Neuronal stem cell (in vitro differentiated cells): ENCODE measurements at regions not wholly inside any gene's neighbourhood (a gene's known extent, or its start where the extent isn't known, plus 50 kb on each side); places are given as distances from the start of the nearest gene placed in this dataset.
"Not testable (repeated sequence)": the region's sequence is repeated elsewhere in the genome, so short reads cannot be mapped to it uniquely, and the experiment has no call there.

Source experiments
- DNase-seq: peaks from one replicate; pipeline ENCODE4 v3.0.0-alpha.2; 2013; ENCODE audit warnings: low spot score
- H2AFZ ChIP-seq: one replicate; pipeline ENCODE4 v1.6.1; 2013; ENCODE audit warnings: mild to moderate bottlenecking, low read length, inconsistent platforms
- H2AK5ac ChIP-seq: 2 replicates; pipeline ENCODE4 v1.6.1; 2013; ENCODE audit warnings: low read depth, mild to moderate bottlenecking, inconsistent platforms, low read length, moderate library complexity, mixed read lengths
- H2BK120ac ChIP-seq: 2 replicates; pipeline ENCODE4 v1.6.1; 2013; ENCODE audit warnings: low read depth, mild to moderate bottlenecking, inconsistent platforms, low read length, moderate library complexity, mixed read lengths
- H2BK12ac ChIP-seq: one replicate; pipeline ENCODE4 v1.6.1; 2013; ENCODE audit warnings: low read length, inconsistent platforms
- H2BK15ac ChIP-seq: 2 replicates; pipeline ENCODE4 v1.6.1; 2013; ENCODE audit warnings: mild to moderate bottlenecking, low read length, inconsistent platforms, mixed read lengths
- H2BK5ac ChIP-seq: one replicate; pipeline ENCODE4 v1.6.1; 2013; ENCODE audit warnings: inconsistent platforms, mild to moderate bottlenecking, low read length, moderate library complexity
- H3K14ac ChIP-seq: one replicate; pipeline ENCODE4 v1.6.1; 2013; ENCODE audit warnings: low read length, inconsistent platforms
- H3K18ac ChIP-seq: 2 replicates; pipeline ENCODE4 v1.6.1; 2013; ENCODE audit warnings: low read length, inconsistent platforms
- H3K23ac ChIP-seq: 2 replicates; pipeline ENCODE4 v1.6.1; 2013; ENCODE audit warnings: low read depth, mild to moderate bottlenecking, mixed read lengths, low read length, inconsistent platforms; ENCODE audit not compliant: poor library complexity
- H3K27ac ChIP-seq: replicated peaks from 3 replicates; pipeline ENCODE4 v1.5.1; 2013; ENCODE audit warnings: low read length, inconsistent platforms
- H3K27me3 ChIP-seq, 3 experiments: 2 replicates each; pipeline ENCODE4 v1.6.1; 2013; ENCODE audit warnings: low read length in 3 of 3, mild to moderate bottlenecking in 2 of 3, inconsistent platforms in 1 of 3, low read depth in 1 of 3, mixed read lengths in 1 of 3, moderate library complexity in 1 of 3; ENCODE audit not compliant: control insufficient read depth in 3 of 3, insufficient read depth in 3 of 3
- H3K36me3 ChIP-seq, 2 donors: replicated peaks in 1 of 2; 2 replicates each; pipeline ENCODE4 v1.6.1; 2013; ENCODE audit warnings: low read length in 2 of 2; ENCODE audit not compliant: control insufficient read depth in 2 of 2, insufficient read depth in 2 of 2
- H3K4ac ChIP-seq: 2 replicates; pipeline ENCODE4 v1.6.1; 2013; ENCODE audit warnings: inconsistent platforms, mild to moderate bottlenecking, low read length, moderate library complexity
- H3K4me1 ChIP-seq, 2 donors: 1 replicate in 1 of 2; 2 replicates in 1 of 2; pipeline ENCODE4 v1.6.1; 2013; ENCODE audit warnings: low read length in 2 of 2, low read depth in 1 of 2; ENCODE audit not compliant: control insufficient read depth in 2 of 2, insufficient read depth in 1 of 2
- H3K4me2 ChIP-seq: one replicate; pipeline ENCODE4 v1.6.1; 2013; ENCODE audit warnings: mild to moderate bottlenecking, low read length, inconsistent platforms; ENCODE audit not compliant: insufficient read depth, poor library complexity, severe bottlenecking
- H3K4me3 ChIP-seq, 2 donors: 2 replicates each; pipeline ENCODE4 v1.5.1; 2013; ENCODE audit warnings: low read length in 2 of 2, mild to moderate bottlenecking in 2 of 2, inconsistent platforms in 1 of 2, moderate library complexity in 1 of 2
- H3K79me1 ChIP-seq: one replicate; pipeline ENCODE4 v1.6.1; 2013; ENCODE audit warnings: low read depth, mild to moderate bottlenecking, inconsistent platforms, low read length, moderate library complexity
- H3K9ac ChIP-seq: one replicate; pipeline ENCODE4 v1.6.1; 2013; ENCODE audit warnings: mild to moderate bottlenecking, low read depth, low read length, inconsistent platforms; ENCODE audit not compliant: poor library complexity
- H3K9me3 ChIP-seq, 2 donors: replicated peaks in 1 of 2; 2 replicates each; pipeline versions ENCODE3 to v1.6.1; 2013; ENCODE audit warnings: low read length in 2 of 2, mild to moderate bottlenecking in 2 of 2, inconsistent platforms in 1 of 2, low read depth in 1 of 2, mixed read lengths in 1 of 2, moderate library complexity in 1 of 2; ENCODE audit not compliant: control insufficient read depth in 2 of 2, insufficient read depth in 1 of 2
- H4K8ac ChIP-seq: one replicate; pipeline ENCODE4 v1.6.1; 2013; ENCODE audit warnings: low read depth, mild to moderate bottlenecking, inconsistent platforms, low read length, moderate library complexity
- H4K91ac ChIP-seq: one replicate; pipeline ENCODE4 v1.6.1; 2013; ENCODE audit warnings: low read length, low read depth, mild to moderate bottlenecking, inconsistent platforms; ENCODE audit not compliant: poor library complexity
- WGBS, 2 donors: extraction: QIAGEN DNeasy Blood & Tissue Kit; methylation state at CpG; one replicate each; pipeline ENCODE4 v1.1.7; 2013; ENCODE audit warnings: missing lambda C conversion rate in 2 of 2, mixed read lengths in 1 of 2; ENCODE audit not compliant: insufficient read length in 2 of 2, insufficient replicate concordance in 1 of 2; ENCODE audit errors: extremely low coverage in 2 of 2; 5-methylcytosine and 5-hydroxymethylcytosine counted together

GRCh38 chr3:32632533-32633265 is 52.3 kb upstream of the CNOT10 start:
- H4K91ac ChIP-seq, result no peak overlapping the region
- no peak overlapping the region for H3K9ac ChIP-seq
- no peaks in the 10 kb centered on the region for H3K79me1 ChIP-seq
- no peak overlapping the region for H3K4me2 ChIP-seq
- no peaks in the 10 kb centered on the region for H3K9me3 ChIP-seq
- no CpG with 5 or more reads among the region's 6 CpGs for WGBS, 2 donors
- no peak overlapping the region for H3K27ac ChIP-seq
- no peak overlapping the region for H3K14ac ChIP-seq
- no peak for DNase-seq
- no peak overlapping the region for H2AK5ac ChIP-seq
- H2AFZ ChIP-seq, result no peak overlapping the region
- H2BK15ac ChIP-seq, result no peak overlapping the region
- no peak overlapping the region for H2BK12ac ChIP-seq
- H3K18ac ChIP-seq, result no peak overlapping the region
- H3K4me3 ChIP-seq, result no peak overlapping the region
- H2BK5ac ChIP-seq, result no peak overlapping the region
- H3K23ac ChIP-seq, result no peak overlapping the region
- H3K36me3 ChIP-seq, result no peaks in the 10 kb centered on the region
- H4K8ac ChIP-seq, result no peak overlapping the region
- H3K4me1 ChIP-seq, result peaks cover 0 to 6% of the 10 kb centered on the region in 2 donors
- no peak overlapping the region for H3K4ac ChIP-seq
- H3K27me3 ChIP-seq, result no peaks in the 10 kb centered on the region
- H2BK120ac ChIP-seq, result no peak overlapping the region

- H2AK5ac ChIP-seq, result no peak overlapping the region
- no peak overlapping the region for H2BK120ac ChIP-seq
- H3K4ac ChIP-seq, result no peak overlapping the region
- no peak overlapping the region for H2BK15ac ChIP-seq
- H3K9ac ChIP-seq, result no peak overlapping the region
- no peak overlapping the region for H4K91ac ChIP-seq
- no peak overlapping the region for H3K27ac ChIP-seq
- no peaks in the 10 kb centered on the region for H3K36me3 ChIP-seq
- no peak overlapping the region for H2BK12ac ChIP-seq
- H2BK5ac ChIP-seq, result no peak overlapping the region
- WGBS, 2 donors, result no CpG with 5 or more reads among the region's 1 CpG
- H3K23ac ChIP-seq, result no peak overlapping the region
- no peak overlapping the region for H2AFZ ChIP-seq
- no peaks in the 10 kb centered on the region for H3K79me1 ChIP-seq
- peaks cover 0 to 6% of the 10 kb centered on the region in 2 donors for H3K4me1 ChIP-seq
- H3K27me3 ChIP-seq, result no peaks in the 10 kb centered on the region
- no peak overlapping the region for H3K18ac ChIP-seq
- no peak overlapping the region for H3K14ac ChIP-seq
- no peak overlapping the region for H3K4me2 ChIP-seq
- no peak for DNase-seq
- H3K9me3 ChIP-seq, result no peaks in the 10 kb centered on the region
- H4K8ac ChIP-seq, result no peak overlapping the region
- no peak overlapping the region for H3K4me3 ChIP-seq
Measured at GRCh38 chr3:32630266-32630665, 54.7 kb upstream of the CNOT10 start.

GRCh38 chr3:32626631-32627030 is 56.0 kb upstream of the DYNC1LI1 start:
- Histone ChIP-seq H3K9ac (no peak overlapping the region), H2AK5ac (no peak overlapping the region), H3K4me3 (no peak overlapping the region), H3K4me1 (no peaks in the 10 kb centered on the region), H2BK120ac (no peak overlapping the region), H3K18ac (no peak overlapping the region), H3K79me1 (no peaks in the 10 kb centered on the region), H2BK12ac (no peak overlapping the region), H3K27me3 (peaks cover 0 to 6% (median 0%) of the 10 kb centered on the region in 3 experiments), H4K91ac (no peak overlapping the region), H2BK5ac (no peak overlapping the region), H2BK15ac (no peak overlapping the region), H3K4ac (no peak overlapping the region), H2AFZ (no peak overlapping the region), H3K14ac (no peak overlapping the region), H3K36me3 (no peaks in the 10 kb centered on the region), H3K4me2 (no peak overlapping the region), H4K8ac (no peak overlapping the region), H3K9me3 (no peaks in the 10 kb centered on the region), H3K27ac (no peak overlapping the region), H3K23ac (no peak overlapping the region)
- WGBS, 2 donors, result no CpG with 5 or more reads among the region's 22 CpGs
- no peak for DNase-seq

GRCh38 chr3:32625543-32626176 is 55.0 kb upstream of the DYNC1LI1 start:
- not testable (repeated sequence) for DNase-seq, H4K8ac ChIP-seq, H3K4me3 ChIP-seq, H2BK15ac ChIP-seq, H3K14ac ChIP-seq, H3K27ac ChIP-seq, H3K79me1 ChIP-seq, H3K9ac ChIP-seq, H2BK5ac ChIP-seq, H2AK5ac ChIP-seq, H4K91ac ChIP-seq, H3K18ac ChIP-seq, H3K4ac ChIP-seq, H3K4me1 ChIP-seq, H3K9me3 ChIP-seq, H2AFZ ChIP-seq, H2BK120ac ChIP-seq, H3K27me3 ChIP-seq, H3K4me2 ChIP-seq, H3K36me3 ChIP-seq, H3K23ac ChIP-seq, H2BK12ac ChIP-seq
- WGBS, 2 donors, result no CpG with 5 or more reads among the region's 38 CpGs
